ENCODE measurements at regions not wholly inside any gene's neighbourhood (a gene's known extent, or its start where the extent isn't known, plus 50 kb on each side); places are given as distances from the start of the nearest gene placed in this dataset.
"Not testable (repeated sequence)": the region's sequence is repeated elsewhere in the genome, so short reads cannot be mapped to it uniquely, and the experiment has no call there.

GRCh38 chrX:110519501-110519900 is 160.9 kb downstream of the RTL9 start:
- DNase-seq, result no peak

GRCh38 chrX:110519906-110520452 is 161.3 kb downstream of the RTL9 start:
- no peak for DNase-seq

- not testable (repeated sequence) for DNase-seq
Measured at GRCh38 chrX:110520652-110521051, 162.0 kb downstream of the RTL9 start.

- DNase-seq, result no peak
Measured at GRCh38 chrX:110531873-110532580, 173.4 kb downstream of the RTL9 start.

GRCh38 chrX:110532581-110532931 is 173.9 kb downstream of the RTL9 start:
- no peak for DNase-seq

- no peak for DNase-seq
Measured at GRCh38 chrX:110536816-110537215, 178.2 kb downstream of the RTL9 start.

- no peak for DNase-seq
Measured at GRCh38 chrX:110541266-110541665, 182.6 kb downstream of the RTL9 start.

GRCh38 chrX:110550854-110551253 is 192.2 kb downstream of the RTL9 start:
- not testable (repeated sequence) for DNase-seq

- DNase-seq, result no peak
Measured at GRCh38 chrX:110557864-110558263, 199.2 kb downstream of the RTL9 start.

- DNase-seq, result no peak
Measured at GRCh38 chrX:110558406-110558805, 199.8 kb downstream of the RTL9 start.

GRCh38 chrX:110561034-110561433 is 202.4 kb downstream of the RTL9 start:
- DNase-seq, result no peak

- no peak for DNase-seq
Measured at GRCh38 chrX:110563282-110563681, 204.6 kb downstream of the RTL9 start.

- DNase-seq, result no peak
Measured at GRCh38 chrX:110568441-110568840, 209.8 kb downstream of the RTL9 start.

GRCh38 chrX:110569506-110569905 is 210.9 kb downstream of the RTL9 start:
- no peak for DNase-seq

- DNase-seq, result no peak
Measured at GRCh38 chrX:110578270-110578669, 217.3 kb downstream of the CHRDL1 start.

GRCh38 chrX:110584083-110584482 is 211.5 kb downstream of the CHRDL1 start:
- no peak for DNase-seq

GRCh38 chrX:110588164-110588563 is 207.5 kb downstream of the CHRDL1 start:
- DNase-seq, result no peak

- DNase-seq, result no peak
Measured at GRCh38 chrX:110588853-110589252, 206.8 kb downstream of the CHRDL1 start.

- no peak for DNase-seq
Measured at GRCh38 chrX:110600745-110601310, 194.8 kb downstream of the CHRDL1 start.

- no peak for DNase-seq
Measured at GRCh38 chrX:110614596-110614995, 181.0 kb downstream of the CHRDL1 start.

Data from CD4-positive, alpha-beta T cell treated with Interleukin-17A for 4 hours (primary cell).